Head of caudate nucleus (tissue), 42 donors: ENCODE measurements at regions not wholly inside any gene's neighbourhood (a gene's known extent, or its start where the extent isn't known, plus 50 kb on each side); places are given as distances from the start of the nearest gene placed in this dataset.

Experiments
- DNase-seq, 42 donors: peaks; one replicate each; pipeline versions ENCODE4 v3.0.0 to v3.0.0-alpha.2; 2020 to 2021; ENCODE audit warnings: mixed read lengths in 7 of 42
- intact Hi-C: fragments of 100-400 bp; cut with DNase I; formaldehyde crosslinking; loops from one replicate; pipeline ENCODE4 v1.15.0; 2022

DNA sequence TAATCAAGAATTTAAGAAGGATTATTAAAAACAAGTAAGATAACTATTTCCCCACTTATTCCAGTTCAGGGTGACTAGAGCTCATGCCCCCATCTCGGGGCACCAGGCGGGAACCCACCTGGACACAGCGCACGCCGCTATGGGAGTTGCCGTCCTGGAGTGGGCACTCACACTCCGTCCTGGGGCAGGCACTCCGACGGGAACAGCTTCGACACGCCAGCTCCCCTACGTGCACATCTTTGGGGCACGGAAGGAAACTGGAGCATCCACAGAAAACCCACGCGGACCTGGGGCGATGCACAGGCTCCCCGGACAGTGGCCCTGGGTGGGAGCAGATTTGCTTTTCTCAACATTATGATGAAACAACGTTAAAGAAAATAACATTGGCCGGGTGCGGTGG lies 52.0 kb upstream of the GATA5 start:
- DNase-seq = no peak
- intact Hi-C loops = no loop called here

GRCh38 chr20:62528983-62529891 lies 53.4 kb upstream of the GATA5 start:
- intact Hi-C loops = no loop called here
- no peak for DNase-seq

- no peak for DNase-seq
- intact Hi-C loops = no loop called here
These were observed 54.3 kb upstream of the GATA5 start for GRCh38 chr20:62529896-62530642.

- no peak for DNase-seq
These were observed 54.8 kb upstream of the GATA5 start for GRCh38 chr20:62530643-62531032.

DNA sequence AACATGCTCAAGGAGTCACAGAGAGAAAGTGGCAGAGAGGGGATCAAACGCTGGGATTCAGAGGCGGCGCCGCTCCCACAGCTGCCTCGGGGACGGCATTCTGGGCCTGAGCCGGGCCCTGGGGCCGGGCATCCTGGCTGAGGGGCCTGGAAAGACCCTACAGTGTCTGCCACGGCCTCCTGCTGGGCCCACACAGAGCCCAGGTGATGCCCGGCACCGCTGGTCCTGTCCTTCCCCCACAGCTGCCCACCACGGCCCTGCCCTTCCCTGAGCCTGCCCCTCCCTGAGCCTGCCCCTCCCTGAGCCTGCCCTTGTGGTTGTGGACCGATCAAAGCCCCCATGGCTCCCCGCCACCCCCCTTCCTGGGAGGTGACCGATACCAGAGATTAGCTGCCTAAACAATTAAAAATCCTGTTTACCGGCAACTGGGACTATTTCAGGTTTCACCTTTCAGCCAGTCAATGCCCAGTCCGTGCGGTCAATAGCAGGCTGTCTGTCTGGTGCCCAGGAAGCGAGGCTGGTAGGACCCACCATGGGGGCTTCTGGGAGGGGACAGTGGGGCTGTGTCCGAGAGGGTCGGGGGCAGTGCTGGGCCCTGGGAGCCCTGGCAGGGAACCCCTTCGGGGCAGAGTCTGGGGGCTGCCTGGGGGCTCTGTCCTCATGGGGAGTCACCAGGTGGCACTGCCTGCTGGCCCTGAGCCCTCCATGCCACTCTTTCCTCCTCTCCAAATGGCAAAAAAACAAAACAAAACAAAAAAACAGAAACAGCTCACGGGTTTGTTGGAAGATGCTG lies 55.4 kb upstream of the GATA5 start:
- intact Hi-C loops = no loop called here
- DNase-seq = no peak

More at GRCh38 chr20:62530643-62531032, 54.8 kb upstream of the GATA5 start:
- intact Hi-C loops = no loop called here

DNA sequence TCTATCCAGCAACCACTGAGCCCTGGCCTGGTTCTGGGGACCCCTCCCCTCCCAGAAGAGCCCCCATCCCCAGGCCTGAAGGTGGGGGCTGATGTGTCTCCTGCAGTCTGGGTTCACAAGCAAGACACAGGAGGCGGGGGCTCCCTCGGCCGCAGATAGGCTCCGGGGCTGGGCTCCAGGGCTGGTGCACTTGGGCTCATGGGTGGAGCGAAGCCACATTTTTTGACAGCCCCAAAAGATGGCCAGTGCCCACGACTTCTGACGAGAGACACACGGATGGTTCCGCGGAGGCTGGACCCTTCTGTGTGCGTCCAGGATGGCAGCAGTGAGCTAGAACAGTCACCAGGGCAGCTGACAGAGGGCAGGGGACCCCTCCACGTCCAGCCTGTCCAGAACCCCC lies 57.1 kb upstream of the GATA5 start:
- no peak for DNase-seq
- intact Hi-C loops = no loop called here

DNA sequence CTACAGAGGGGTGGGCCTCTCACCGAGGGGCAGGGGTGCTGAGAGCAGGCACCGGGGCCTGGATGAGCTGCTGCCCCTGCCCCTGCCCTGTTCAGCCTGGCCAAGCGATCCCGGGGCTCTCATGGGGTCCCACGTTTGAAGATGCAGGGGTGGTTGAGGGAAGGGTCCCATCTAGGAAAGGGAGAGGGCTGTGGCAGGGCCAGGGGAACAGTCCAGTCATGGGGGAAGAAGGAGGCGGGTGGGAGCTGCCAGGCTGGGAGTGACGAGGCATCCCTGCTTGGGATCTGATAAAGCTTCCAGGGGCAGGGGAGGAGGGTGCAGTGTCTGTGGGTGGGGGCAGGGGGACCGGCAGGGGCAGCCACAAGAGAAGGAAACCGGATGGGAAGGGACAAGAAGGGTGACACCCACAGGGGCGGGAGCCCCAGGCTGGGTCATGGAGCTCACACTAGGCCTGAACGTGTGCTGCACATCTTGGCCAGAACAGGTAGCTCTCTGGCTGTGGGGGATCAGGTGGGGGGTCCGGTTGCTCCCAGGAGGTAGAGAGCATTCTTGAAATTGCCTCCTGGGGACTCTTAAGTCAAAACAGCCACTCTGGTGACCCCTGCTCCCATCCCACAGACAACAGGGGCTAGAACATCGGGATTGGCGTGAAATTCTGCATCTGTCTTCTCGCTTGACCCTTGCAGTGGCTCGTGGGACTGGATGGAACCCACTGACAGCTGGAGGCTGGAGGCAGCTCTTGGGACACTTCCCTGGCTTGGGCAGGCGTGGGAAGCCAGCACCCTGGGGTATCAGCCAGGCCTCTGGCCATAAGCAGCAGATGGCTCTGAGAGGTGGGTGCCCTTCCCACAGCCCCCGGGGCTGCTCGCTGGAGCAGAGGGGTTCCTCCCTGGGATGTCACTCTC lies 58.0 kb upstream of the GATA5 start:
- no peak for DNase-seq
- intact Hi-C loops = no loop called here

GRCh38 chr20:62534526-62535221 lies 58.9 kb upstream of the GATA5 start:
- intact Hi-C loops = no loop called here
- DNase-seq = no peak

DNA sequence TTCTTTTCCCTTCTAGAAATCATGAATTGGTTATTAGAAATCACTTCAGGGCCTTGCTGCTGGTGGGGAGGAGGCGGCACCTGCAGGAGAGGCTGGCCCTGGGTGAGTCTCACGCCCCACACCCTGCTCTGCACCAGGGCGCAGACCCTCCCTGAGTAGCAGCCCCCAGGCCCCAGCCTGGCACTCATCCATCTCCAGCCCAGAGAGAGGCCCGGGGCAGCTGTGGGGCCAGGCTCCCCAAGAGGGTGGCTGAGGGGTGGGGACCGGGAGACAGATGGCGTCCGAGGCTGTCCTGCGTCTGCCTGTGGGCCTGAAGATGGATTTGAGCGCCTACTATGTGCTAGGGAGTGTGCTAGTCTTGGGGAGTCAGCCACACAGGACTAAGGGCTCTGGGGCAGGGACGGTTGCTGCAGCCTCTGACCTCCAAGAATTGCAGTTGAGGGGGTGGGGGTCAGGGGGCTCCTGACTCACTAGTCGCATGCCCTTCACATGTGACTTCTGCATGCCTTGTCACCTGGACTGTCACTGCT lies 59.6 kb upstream of the GATA5 start:
- DNase-seq = no peak
- intact Hi-C loops = no loop called here

DNA sequence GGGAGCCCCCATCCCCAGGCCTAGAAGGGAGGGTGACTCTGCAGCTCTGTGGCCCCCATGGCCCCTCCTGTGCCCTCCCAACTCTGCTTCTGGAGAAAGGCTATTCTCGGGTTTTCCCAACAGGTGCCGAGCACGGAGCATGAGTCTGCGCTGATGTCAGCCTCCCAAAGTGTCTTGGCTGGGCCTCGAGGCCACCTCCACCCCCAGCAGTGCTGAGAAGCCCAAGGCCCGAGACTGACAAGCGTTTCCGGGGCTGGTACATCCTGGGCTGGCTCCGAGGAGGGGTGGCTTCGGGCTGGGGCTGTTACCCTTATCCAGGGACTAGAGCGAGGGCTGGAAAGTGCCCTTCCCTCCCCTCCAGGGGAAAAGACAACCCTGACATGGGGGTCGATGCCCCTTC lies 60.2 kb upstream of the GATA5 start:
- no peak for DNase-seq

GRCh38 chr20:62536871-62537401 lies 61.1 kb upstream of the GATA5 start:
- intact Hi-C loops = no loop called here
- DNase-seq = peak in 1 of 42 donors; percentile 2

More for the DNA sequence above, 60.2 kb upstream of the GATA5 start:
- intact Hi-C loops = no loop called here

DNA sequence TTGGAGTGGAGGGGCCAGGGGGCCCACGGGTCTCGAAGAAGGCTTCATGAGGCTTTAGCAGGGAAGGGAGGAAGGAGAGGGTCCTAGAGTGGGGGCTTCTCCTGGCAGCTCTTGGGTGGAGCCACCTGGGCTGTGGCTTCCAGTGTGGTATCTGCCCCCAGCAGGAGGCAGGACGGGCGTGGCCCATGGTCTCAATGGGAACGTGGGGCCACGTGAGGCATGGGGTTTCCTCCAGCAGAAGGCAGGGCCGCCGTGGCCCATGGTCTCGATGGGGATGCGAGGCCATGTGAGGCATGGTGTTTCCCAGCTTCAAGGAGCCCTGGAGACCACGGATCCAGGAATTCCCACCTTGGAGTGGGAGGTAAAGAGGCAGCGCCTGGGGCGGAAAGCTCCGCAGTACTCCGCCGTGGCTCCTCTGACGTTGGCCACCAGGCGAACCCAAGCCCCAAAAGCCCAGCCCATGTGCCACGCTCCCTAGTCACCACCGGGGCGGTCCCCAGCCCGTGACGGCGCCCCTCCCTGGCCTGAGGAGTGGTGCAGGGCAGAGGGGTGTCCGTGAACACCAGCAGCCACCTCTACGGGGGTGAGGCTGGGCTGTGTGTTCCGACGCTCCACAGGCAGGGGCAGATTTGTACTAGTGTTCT lies 62.0 kb upstream of the GATA5 start:
- no peak for DNase-seq
- intact Hi-C loops = no loop called here

GRCh38 chr20:62539198-62540045 lies 63.6 kb upstream of the GATA5 start:
- DNase-seq = no peak
- intact Hi-C loops = no loop called here

GRCh38 chr20:62540504-62540903 lies 64.7 kb upstream of the GATA5 start:
- intact Hi-C loops = no loop called here
- DNase-seq = no peak

- no peak for DNase-seq
- intact Hi-C loops = no loop called here
These were observed 67.1 kb upstream of the GATA5 start for GRCh38 chr20:62542862-62543261.
